Type B pancreatic cell (in vitro differentiated cells): ENCODE measurements at regions not wholly inside any gene's neighbourhood (a gene's known extent, or its start where the extent isn't known, plus 50 kb on each side); places are given as distances from the start of the nearest gene placed in this dataset.

ENCODE experiments used
- DNase-seq: peaks from one replicate; pipeline ENCODE4 v3.0.0; 2021; ENCODE audit warnings: mixed read lengths; ENCODE audit not compliant: unreplicated experiment; ENCODE audit errors: extremely low spot score
- H3K27ac Mint-ChIP-seq: 2 replicates; pipeline ENCODE4 v1.8.0; 2021; ENCODE audit warnings: mild to moderate bottlenecking, mixed read lengths
- H3K27me3 Mint-ChIP-seq: 2 replicates; pipeline ENCODE4 v1.8.0; 2021; ENCODE audit warnings: mixed read lengths
- H3K36me3 Mint-ChIP-seq: 2 replicates; pipeline ENCODE4 v1.8.0; 2021; ENCODE audit warnings: mixed read lengths
- H3K4me1 Mint-ChIP-seq: one replicate; pipeline ENCODE4 v1.8.0; 2021; ENCODE audit warnings: mixed read lengths; ENCODE audit not compliant: unreplicated experiment
- H3K4me3 Mint-ChIP-seq: 2 replicates; pipeline ENCODE4 v1.8.0; 2021; ENCODE audit warnings: mild to moderate bottlenecking, mixed read lengths
- H3K9me3 Mint-ChIP-seq: 2 replicates; pipeline ENCODE4 v1.8.0; 2021; ENCODE audit warnings: mixed read lengths
- TF ChIP-seq, protein P1 (sequence below): fragments of 200-600 bp; sonication (generic); conservative IDR thresholded peaks from 2 replicates; pipeline ENCODE4 v1.5.0; 2021; ENCODE audit warnings: antibody characterized with exemption, mild to moderate bottlenecking

DNA sequence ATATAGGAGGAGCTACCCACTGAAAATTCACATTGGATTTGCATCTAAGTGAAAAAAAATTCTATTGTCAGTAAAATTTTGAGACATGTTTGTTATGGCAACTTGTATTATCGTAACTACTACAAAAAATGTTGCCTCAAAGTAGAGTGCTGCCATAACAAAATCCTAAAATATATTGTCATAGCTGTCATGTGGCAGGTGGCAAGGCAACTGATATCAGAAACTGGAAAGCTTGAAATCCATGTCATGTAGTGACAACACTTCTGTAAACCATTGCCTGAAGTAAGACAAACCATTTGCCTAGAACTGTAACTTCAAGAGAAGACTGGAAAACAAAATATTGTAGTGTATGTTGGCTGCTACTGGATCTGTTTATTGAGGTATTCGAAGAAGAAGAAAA, 697.5 kb upstream of the CELF4 start:
- H3K9me3 Mint-ChIP-seq, result no peaks in the 10 kb centered on the region
- H3K4me1 Mint-ChIP-seq, result no peaks in the 10 kb centered on the region
- TF ChIP-seq, protein P1, sequence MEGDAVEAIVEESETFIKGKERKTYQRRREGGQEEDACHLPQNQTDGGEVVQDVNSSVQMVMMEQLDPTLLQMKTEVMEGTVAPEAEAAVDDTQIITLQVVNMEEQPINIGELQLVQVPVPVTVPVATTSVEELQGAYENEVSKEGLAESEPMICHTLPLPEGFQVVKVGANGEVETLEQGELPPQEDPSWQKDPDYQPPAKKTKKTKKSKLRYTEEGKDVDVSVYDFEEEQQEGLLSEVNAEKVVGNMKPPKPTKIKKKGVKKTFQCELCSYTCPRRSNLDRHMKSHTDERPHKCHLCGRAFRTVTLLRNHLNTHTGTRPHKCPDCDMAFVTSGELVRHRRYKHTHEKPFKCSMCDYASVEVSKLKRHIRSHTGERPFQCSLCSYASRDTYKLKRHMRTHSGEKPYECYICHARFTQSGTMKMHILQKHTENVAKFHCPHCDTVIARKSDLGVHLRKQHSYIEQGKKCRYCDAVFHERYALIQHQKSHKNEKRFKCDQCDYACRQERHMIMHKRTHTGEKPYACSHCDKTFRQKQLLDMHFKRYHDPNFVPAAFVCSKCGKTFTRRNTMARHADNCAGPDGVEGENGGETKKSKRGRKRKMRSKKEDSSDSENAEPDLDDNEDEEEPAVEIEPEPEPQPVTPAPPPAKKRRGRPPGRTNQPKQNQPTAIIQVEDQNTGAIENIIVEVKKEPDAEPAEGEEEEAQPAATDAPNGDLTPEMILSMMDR, result no peak
- H3K4me3 Mint-ChIP-seq, result no peak overlapping the region
- no peaks in the 10 kb centered on the region for H3K36me3 Mint-ChIP-seq
- H3K27me3 Mint-ChIP-seq, result no peaks in the 10 kb centered on the region
- no peak for DNase-seq
- H3K27ac Mint-ChIP-seq, result no peak overlapping the region

DNA sequence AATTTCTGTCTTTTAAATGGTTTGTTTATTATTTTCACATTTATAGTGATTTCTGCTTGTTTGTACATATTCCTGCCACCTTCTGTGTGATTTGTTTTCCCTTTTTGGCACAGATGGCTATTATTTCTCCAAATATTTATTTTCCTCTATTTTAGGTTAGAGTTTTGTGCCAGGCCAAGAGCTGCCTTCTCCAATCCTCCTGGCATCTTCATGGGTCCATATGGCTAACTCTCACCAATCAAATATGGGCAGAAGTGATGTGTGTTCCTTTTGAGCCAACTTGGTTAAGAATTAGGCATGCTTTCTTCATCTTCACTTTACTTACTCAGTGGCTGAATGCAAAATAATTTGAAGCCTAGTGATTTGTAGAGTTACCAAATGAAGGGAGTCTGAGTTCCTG, 697.1 kb upstream of the CELF4 start:
- Mint-ChIP-seq H3K9me3 (no peaks in the 10 kb centered on the region), H3K27me3 (no peaks in the 10 kb centered on the region), H3K4me1 (no peaks in the 10 kb centered on the region), H3K4me3 (no peak overlapping the region), H3K27ac (no peak overlapping the region), H3K36me3 (no peaks in the 10 kb centered on the region)
- no peak for DNase-seq
- TF ChIP-seq, protein P1, result no peak

DNA sequence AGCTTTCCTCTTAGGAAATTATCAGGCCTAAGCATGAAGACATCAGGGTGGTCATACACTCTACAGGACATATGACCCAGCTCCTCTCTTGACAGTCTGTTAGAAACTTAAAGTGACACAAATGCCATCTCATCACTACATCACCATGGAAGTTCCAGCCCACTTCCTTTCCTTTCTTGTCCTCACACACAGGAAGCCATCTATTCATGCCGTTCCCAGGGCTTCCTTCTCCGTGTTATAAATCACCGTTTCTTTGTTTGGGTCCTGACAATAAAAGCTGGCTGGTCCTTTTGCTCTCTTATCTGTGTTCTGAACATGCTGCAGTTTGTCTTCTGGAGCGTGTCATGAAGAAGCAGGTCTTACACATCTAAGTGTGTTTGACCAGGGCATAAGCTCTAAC, 692.1 kb upstream of the CELF4 start:
- no peak for DNase-seq
- Mint-ChIP-seq H3K9me3 (no peaks in the 10 kb centered on the region), H3K4me3 (no peak overlapping the region), H3K36me3 (no peaks in the 10 kb centered on the region), H3K4me1 (no peaks in the 10 kb centered on the region), H3K27ac (no peak overlapping the region), H3K27me3 (no peaks in the 10 kb centered on the region)
- TF ChIP-seq, protein P1, result no peak

DNA sequence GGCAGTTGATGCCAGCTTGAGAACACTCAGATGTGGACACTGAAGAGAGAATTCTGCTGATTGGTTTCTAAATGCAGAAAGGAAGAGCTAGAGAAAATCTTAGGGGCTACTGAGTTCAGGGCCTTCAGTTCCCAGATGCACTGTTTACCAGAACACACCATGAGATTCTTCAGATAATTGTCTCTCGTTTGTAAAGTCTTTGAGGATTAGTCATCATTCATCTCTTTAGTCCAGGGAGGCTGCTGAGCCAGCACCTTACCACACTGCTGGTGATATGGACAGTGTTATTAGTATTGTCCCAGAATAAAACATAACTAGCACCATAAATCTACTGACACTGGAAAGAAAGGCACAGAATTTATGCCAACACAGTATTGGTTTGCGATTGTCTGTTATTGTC, 690.8 kb upstream of the CELF4 start:
- H3K9me3 Mint-ChIP-seq, result no peaks in the 10 kb centered on the region
- H3K36me3 Mint-ChIP-seq, result no peaks in the 10 kb centered on the region

DNA sequence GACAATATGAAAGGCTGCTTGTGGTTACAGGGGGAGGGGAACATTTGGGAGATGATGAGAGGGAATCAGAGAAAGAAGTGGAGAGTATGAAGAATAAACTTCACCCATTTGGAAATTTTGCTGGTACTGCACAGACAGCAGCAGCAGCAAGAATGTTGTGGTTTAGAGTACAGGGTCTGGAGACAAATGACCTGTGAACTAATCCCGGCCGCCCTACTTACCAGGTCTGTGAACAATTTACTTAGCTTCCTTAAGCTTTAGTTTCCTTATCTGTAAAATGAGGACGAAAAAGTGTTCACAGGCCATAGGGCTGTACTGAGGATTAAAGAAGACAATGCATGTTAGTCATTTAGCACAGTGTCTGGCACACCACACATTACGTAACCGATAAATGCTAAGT, 685.4 kb upstream of the CELF4 start:
- H3K4me1 Mint-ChIP-seq, result peaks cover 4% of the 10 kb centered on the region
- TF ChIP-seq, protein P1, result no peak
- H3K9me3 Mint-ChIP-seq, result no peaks in the 10 kb centered on the region
- DNase-seq, result no peak
- no peaks in the 10 kb centered on the region for H3K36me3 Mint-ChIP-seq
- no peak overlapping the region for H3K4me3 Mint-ChIP-seq
- H3K27ac Mint-ChIP-seq, result no peak overlapping the region
- no peaks in the 10 kb centered on the region for H3K27me3 Mint-ChIP-seq

More for the DNA sequence above, 690.8 kb upstream of the CELF4 start:
- H3K27ac Mint-ChIP-seq, result no peak overlapping the region
- no peaks in the 10 kb centered on the region for H3K27me3 Mint-ChIP-seq
- DNase-seq, result no peak
- H3K4me3 Mint-ChIP-seq, result no peak overlapping the region
- H3K4me1 Mint-ChIP-seq, result no peaks in the 10 kb centered on the region
- TF ChIP-seq, protein P1, result no peak

DNA sequence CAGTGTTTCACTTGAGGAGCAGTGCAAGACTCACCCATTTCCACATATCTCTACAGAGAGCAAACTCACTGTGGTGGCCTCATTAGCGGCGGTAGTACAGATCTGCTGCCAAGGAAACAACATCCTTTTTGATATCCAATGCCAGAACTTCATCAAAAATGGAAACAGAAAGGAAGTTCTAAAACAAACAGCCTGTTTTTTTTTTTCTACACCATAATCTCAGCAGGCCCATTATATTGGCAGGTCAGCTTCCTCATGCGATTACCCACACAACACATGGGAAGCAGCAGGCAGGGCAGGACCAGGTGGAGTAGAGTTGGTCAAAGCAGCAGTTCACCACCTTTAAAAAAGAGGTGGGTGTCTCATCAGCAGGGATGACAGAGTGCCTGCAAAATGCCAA, 678.9 kb upstream of the CELF4 start:
- Mint-ChIP-seq H3K4me1 (no peaks in the 10 kb centered on the region), H3K36me3 (no peaks in the 10 kb centered on the region), H3K27me3 (no peaks in the 10 kb centered on the region), H3K9me3 (no peaks in the 10 kb centered on the region), H3K27ac (no peak overlapping the region), H3K4me3 (no peak overlapping the region)
- DNase-seq, result no peak
- TF ChIP-seq, protein P1, result no peak
